ENCODE measurements at regions not wholly inside any gene's neighbourhood (a gene's known extent, or its start where the extent isn't known, plus 50 kb on each side); places are given as distances from the start of the nearest gene placed in this dataset.

GRCh38 chr7:38002689-38003088, 82.2 kb downstream of the EPDR1 start:
- whole genome bisulfite sequencing (ENCODE audit: low lambda C conversion rate, missing lambda C conversion rate), result 78% methylated on average over 3 of the region's 3 CpGs

DNA sequence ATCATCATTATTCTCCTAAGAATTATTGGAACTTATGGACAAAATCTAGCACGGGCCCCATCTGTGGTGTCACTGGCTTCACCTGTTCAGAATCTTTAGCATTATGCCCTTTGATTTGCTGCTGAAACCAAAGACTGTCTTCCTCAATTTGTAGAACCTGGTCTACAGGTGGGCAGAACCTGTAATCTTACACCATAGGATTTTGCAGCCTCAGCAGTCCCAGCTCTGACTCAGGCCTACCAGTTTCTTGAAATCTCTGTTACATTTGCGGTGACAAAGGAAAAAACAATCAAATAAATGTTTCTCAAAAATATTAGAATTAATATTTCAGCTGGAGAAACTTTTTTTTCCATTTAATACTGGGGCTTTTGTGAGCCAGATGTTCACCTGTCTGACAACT, 86.1 kb downstream of the EPDR1 start:
- H3K79me2 ChIP-seq, result no peaks in the 10 kb centered on the region
- no peak overlapping the region for H2AFZ ChIP-seq
- H3K4me2 ChIP-seq, result no peak overlapping the region
- WGBS (ENCODE audit: low lambda C conversion rate, missing lambda C conversion rate), result 68% methylated on average over 2 of the region's 2 CpGs
- no peak for DNase-seq (ENCODE audit: low spot score)
- H3K4me3 ChIP-seq, result no peak overlapping the region
- no peaks in the 10 kb centered on the region for H4K20me1 ChIP-seq (ENCODE audit: insufficient read depth, poor library complexity, severe bottlenecking)
- no peaks in the 10 kb centered on the region for H3K36me3 ChIP-seq (replicated peaks; ENCODE audit: insufficient read depth, low read depth)
- H3K4me1 ChIP-seq (ENCODE audit: insufficient read depth), result no peaks in the 10 kb centered on the region
- no peaks in the 10 kb centered on the region for H3K9me2 ChIP-seq (replicated peaks; ENCODE audit: insufficient read depth)
- no peaks in the 10 kb centered on the region for H3K27me3 ChIP-seq
- H3K27ac ChIP-seq, result no peak overlapping the region
- no peak for TF ChIP-seq EZH2 (IDR thresholded peaks at IDR 0.05; ENCODE audit: borderline replicate concordance)
- no peak for TF ChIP-seq EZH2phosphoT487 (IDR thresholded peaks at IDR 0.05; ENCODE audit: low read depth, severe bottlenecking, unreplicated experiment)
- no peak for TF ChIP-seq CTCF (IDR thresholded peaks at IDR 0.05; ENCODE audit: poor library complexity)
- H3K9me3 ChIP-seq (ENCODE audit: low read depth), result no peaks in the 10 kb centered on the region

More at GRCh38 chr7:38002689-38003088, 82.2 kb downstream of the EPDR1 start:
- H4K20me1 ChIP-seq (ENCODE audit: insufficient read depth, poor library complexity, severe bottlenecking), result no peaks in the 10 kb centered on the region
- no peaks in the 10 kb centered on the region for H3K79me2 ChIP-seq
- no peak overlapping the region for H2AFZ ChIP-seq
- TF ChIP-seq EZH2 (IDR thresholded peaks at IDR 0.05; ENCODE audit: borderline replicate concordance), result no peak
- no peak for TF ChIP-seq EZH2phosphoT487 (IDR thresholded peaks at IDR 0.05; ENCODE audit: low read depth, severe bottlenecking, unreplicated experiment)
- TF ChIP-seq CTCF (IDR thresholded peaks at IDR 0.05; ENCODE audit: poor library complexity), result no peak
- H3K27ac ChIP-seq, result no peak overlapping the region
- no peak overlapping the region for H3K4me3 ChIP-seq
- H3K9me3 ChIP-seq (ENCODE audit: low read depth), result no peaks in the 10 kb centered on the region
- no peaks in the 10 kb centered on the region for H3K4me1 ChIP-seq (ENCODE audit: insufficient read depth)
- DNase-seq (ENCODE audit: low spot score), result no peak
- no peak overlapping the region for H3K4me2 ChIP-seq
- no peaks in the 10 kb centered on the region for H3K27me3 ChIP-seq
- H3K9me2 ChIP-seq (replicated peaks; ENCODE audit: insufficient read depth), result no peaks in the 10 kb centered on the region
- no peaks in the 10 kb centered on the region for H3K36me3 ChIP-seq (replicated peaks; ENCODE audit: insufficient read depth, low read depth)

- no peaks in the 10 kb centered on the region for H3K79me2 ChIP-seq
- TF ChIP-seq EZH2 (IDR thresholded peaks at IDR 0.05; ENCODE audit: borderline replicate concordance) (no peak), EZH2phosphoT487 (IDR thresholded peaks at IDR 0.05; ENCODE audit: low read depth, severe bottlenecking, unreplicated experiment) (no peak), CTCF (IDR thresholded peaks at IDR 0.05; ENCODE audit: poor library complexity) (no peak)
Observed at GRCh38 chr7:38007096-38007495, 86.7 kb downstream of the EPDR1 start.

GRCh38 chr7:38013246-38013645, 92.8 kb downstream of the EPDR1 start:
- no peak for DNase-seq (ENCODE audit: low spot score)
- no peak overlapping the region for H3K4me2 ChIP-seq
- H3K9me2 ChIP-seq (replicated peaks; ENCODE audit: insufficient read depth), result no peaks in the 10 kb centered on the region

More at GRCh38 chr7:38007096-38007495, 86.7 kb downstream of the EPDR1 start:
- Histone ChIP-seq H2AFZ (no peak overlapping the region), H4K20me1 (ENCODE audit: insufficient read depth, poor library complexity, severe bottlenecking) (no peaks in the 10 kb centered on the region), H3K27me3 (no peaks in the 10 kb centered on the region), H3K27ac (no peak overlapping the region), H3K9me2 (replicated peaks; ENCODE audit: insufficient read depth) (no peaks in the 10 kb centered on the region), H3K9me3 (ENCODE audit: low read depth) (no peaks in the 10 kb centered on the region), H3K4me2 (no peak overlapping the region), H3K4me3 (no peak overlapping the region), H3K36me3 (replicated peaks; ENCODE audit: insufficient read depth, low read depth) (no peaks in the 10 kb centered on the region), H3K4me1 (ENCODE audit: insufficient read depth) (no peaks in the 10 kb centered on the region)
- DNase-seq (ENCODE audit: low spot score), result no peak

More at GRCh38 chr7:38013246-38013645, 92.8 kb downstream of the EPDR1 start:
- Histone ChIP-seq H2AFZ (no peak overlapping the region), H3K4me1 (ENCODE audit: insufficient read depth) (no peaks in the 10 kb centered on the region), H3K4me3 (no peak overlapping the region), H3K27ac (no peak overlapping the region), H3K36me3 (replicated peaks; ENCODE audit: insufficient read depth, low read depth) (no peaks in the 10 kb centered on the region), H3K79me2 (no peaks in the 10 kb centered on the region), H3K9me3 (ENCODE audit: low read depth) (no peaks in the 10 kb centered on the region), H3K27me3 (no peaks in the 10 kb centered on the region), H4K20me1 (ENCODE audit: insufficient read depth, poor library complexity, severe bottlenecking) (no peaks in the 10 kb centered on the region)
- TF ChIP-seq EZH2phosphoT487 (IDR thresholded peaks at IDR 0.05; ENCODE audit: low read depth, severe bottlenecking, unreplicated experiment) (no peak), CTCF (IDR thresholded peaks at IDR 0.05; ENCODE audit: poor library complexity) (no peak), EZH2 (IDR thresholded peaks at IDR 0.05; ENCODE audit: borderline replicate concordance) (no peak)
- WGBS (ENCODE audit: low lambda C conversion rate, missing lambda C conversion rate), result 87% methylated on average over 3 of the region's 3 CpGs

Data from hepatocyte (in vitro differentiated cells).